ENCODE measurements at regions not wholly inside any gene's neighbourhood (a gene's known extent, or its start where the extent isn't known, plus 50 kb on each side); places are given as distances from the start of the nearest gene placed in this dataset.

- DNase-seq = no peak
Measured at GRCh38 chr5:110027527-110028322, 338.0 kb downstream of the MAN2A1 start.

- peak in 1 of 56 donors; percentile 2 for DNase-seq
Measured at GRCh38 chr5:110031402-110032140, 341.8 kb downstream of the MAN2A1 start.

GRCh38 chr5:110032376-110032775, 342.6 kb downstream of the MAN2A1 start:
- no peak for DNase-seq

- DNase-seq = no peak
Measured at GRCh38 chr5:110034056-110034600, 344.4 kb downstream of the MAN2A1 start.

GRCh38 chr5:110038297-110038997, 348.7 kb downstream of the MAN2A1 start:
- DNase-seq = no peak

- no peak for DNase-seq
Measured at GRCh38 chr5:110040178-110040577, 350.5 kb downstream of the MAN2A1 start.

GRCh38 chr5:110043025-110043424, 353.3 kb downstream of the MAN2A1 start:
- no peak for DNase-seq

GRCh38 chr5:110045158-110045557, 355.4 kb downstream of the MAN2A1 start:
- DNase-seq = no peak

- DNase-seq = no peak
Measured at GRCh38 chr5:110048491-110048890, 358.8 kb downstream of the MAN2A1 start.

GRCh38 chr5:110049816-110050215, 360.1 kb downstream of the MAN2A1 start:
- no peak for DNase-seq

GRCh38 chr5:110050640-110051345, 361.1 kb downstream of the MAN2A1 start:
- DNase-seq = no peak

- DNase-seq = no peak
Measured at GRCh38 chr5:110053205-110053604, 363.5 kb downstream of the MAN2A1 start.

GRCh38 chr5:110053824-110054223, 364.1 kb downstream of the MAN2A1 start:
- DNase-seq = no peak

- DNase-seq = peak in 1 of 56 donors; percentile 25
Measured at GRCh38 chr5:110054240-110054639, 364.5 kb downstream of the MAN2A1 start.

GRCh38 chr5:110055302-110055701, 365.6 kb downstream of the MAN2A1 start:
- peak in 4 of 56 donors; percentile 1 to 26 (median 8) for DNase-seq

- no peak for DNase-seq
Measured at GRCh38 chr5:110056580-110057114, 366.9 kb downstream of the MAN2A1 start.

- DNase-seq = no peak
Measured at GRCh38 chr5:110058175-110058574, 368.4 kb downstream of the MAN2A1 start.

- no peak for DNase-seq
Measured at GRCh38 chr5:110062246-110062645, 372.5 kb downstream of the MAN2A1 start.

- DNase-seq = no peak
Measured at GRCh38 chr5:110063640-110064602, 374.2 kb downstream of the MAN2A1 start.
